ENCODE measurements at regions not wholly inside any gene's neighbourhood (a gene's known extent, or its start where the extent isn't known, plus 50 kb on each side); places are given as distances from the start of the nearest gene placed in this dataset.

DNA sequence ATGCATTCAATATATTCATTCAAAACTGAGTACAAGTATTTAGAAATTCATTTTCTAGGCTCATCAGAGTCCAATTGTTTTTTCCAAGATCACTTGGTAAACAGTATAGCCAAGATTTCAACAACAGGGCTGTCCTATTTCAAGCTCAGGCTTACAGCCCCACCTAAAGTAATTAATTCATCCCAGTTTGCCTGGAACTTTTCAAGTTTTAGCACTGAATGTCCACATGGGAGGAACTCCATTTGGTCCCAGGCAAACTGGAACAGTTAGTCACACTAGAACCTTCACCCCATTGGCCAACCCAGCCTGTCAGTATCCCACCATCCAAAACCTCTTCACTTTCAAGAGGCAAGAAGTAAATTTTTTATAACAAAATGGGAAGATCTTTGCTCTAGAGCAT is 210.9 kb downstream of the DPY19L2 start:
- TF ChIP-seq EP300 (IDR thresholded peaks at IDR 0.05) (no peak), CTCF (IDR thresholded peaks at IDR 0.05) (no peak), POLR2A (IDR thresholded peaks at IDR 0.05) (no peak)
